IPS-NIHi11 (cell line): ENCODE measurements at regions not wholly inside any gene's neighbourhood (a gene's known extent, or its start where the extent isn't known, plus 50 kb on each side); places are given as distances from the start of the nearest gene placed in this dataset.
"Not testable (repeated sequence)": the region's sequence is repeated elsewhere in the genome, so short reads cannot be mapped to it uniquely, and the experiment has no call there.

Experiments used
- DNase-seq: peaks from one replicate; pipeline ENCODE4 v3.0.0; 2012; ENCODE audit warnings: mixed read lengths, low spot score

DNA sequence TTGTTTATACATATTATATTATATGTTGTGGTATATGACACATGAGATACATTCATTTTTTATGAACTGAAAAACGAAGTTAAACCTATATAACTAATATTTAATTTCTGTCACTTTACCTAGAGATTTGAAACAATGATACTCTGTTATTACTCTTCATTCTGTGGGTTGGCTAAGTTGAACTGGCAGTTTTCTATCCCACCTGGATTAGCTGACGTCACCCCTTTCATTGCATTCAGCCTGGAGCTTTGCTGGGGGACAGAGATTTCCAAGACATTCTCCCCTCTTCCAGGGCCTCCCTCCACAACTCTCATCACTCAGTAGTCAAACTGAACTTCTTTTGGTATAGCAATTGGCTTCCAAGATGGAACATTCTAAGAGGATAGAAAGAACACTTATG is 309.2 kb upstream of the SATB1 start:
- DNase-seq = no peak

- DNase-seq = no peak
Measured at GRCh38 chr3:18732474-18732873, 307.3 kb upstream of the SATB1 start.

DNA sequence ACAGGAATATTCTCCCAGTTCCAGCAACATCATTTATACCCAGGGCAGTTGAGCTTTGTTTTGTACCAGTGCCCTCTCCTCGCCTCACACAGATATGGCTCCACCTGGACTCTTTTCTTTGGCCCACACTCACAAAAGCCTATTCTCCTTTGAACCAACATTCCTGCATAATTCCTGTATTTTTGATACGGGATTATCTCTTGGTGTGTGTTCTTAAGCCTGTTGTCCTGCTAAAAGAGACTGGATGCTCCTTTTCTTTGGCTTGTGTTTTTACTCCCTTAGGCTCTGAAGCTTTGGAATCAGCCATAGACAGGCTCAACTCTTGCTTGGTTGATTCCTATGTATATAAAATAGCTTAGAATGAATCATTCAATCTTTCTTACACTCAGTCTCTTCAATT is 305.4 kb upstream of the SATB1 start:
- DNase-seq = no peak

- DNase-seq = no peak
Measured at GRCh38 chr3:18729671-18730070, 304.5 kb upstream of the SATB1 start.

DNA sequence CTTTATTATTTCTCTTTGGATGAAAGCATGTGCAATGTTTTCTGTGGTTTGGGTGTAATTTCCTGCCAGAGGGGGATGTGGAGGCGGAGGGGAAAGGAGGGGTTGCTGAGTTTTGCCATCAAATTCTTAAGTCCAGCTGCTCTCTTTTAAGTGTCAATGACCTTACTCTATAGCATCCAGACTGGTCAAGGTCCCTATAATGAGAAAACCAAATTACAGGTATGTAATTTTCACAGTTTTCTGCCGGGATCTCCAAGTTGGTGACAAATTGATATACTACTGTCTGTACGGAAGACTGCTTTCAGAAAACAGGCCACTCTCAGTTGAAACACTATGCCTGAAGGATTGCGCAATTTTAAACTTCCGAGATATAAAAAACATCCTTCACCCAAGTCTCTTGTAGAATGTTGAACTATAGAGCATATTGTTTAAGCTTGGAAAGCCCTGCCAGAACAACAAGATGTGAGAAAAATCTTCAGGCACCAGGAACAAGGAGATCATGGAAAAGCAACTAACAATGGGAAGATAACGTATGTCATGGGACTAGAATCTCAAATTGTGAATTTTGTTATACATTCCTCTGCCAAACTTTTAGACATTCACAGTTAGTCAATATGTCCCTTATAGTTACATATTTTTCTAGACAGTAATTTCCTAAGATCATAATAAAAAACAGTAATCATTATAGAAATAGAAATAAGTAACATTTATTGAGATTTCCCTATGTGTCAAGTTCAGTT is 300.7 kb upstream of the SATB1 start:
- DNase-seq = no peak

GRCh38 chr3:18724456-18724855 is 299.3 kb upstream of the SATB1 start:
- DNase-seq = no peak

DNA sequence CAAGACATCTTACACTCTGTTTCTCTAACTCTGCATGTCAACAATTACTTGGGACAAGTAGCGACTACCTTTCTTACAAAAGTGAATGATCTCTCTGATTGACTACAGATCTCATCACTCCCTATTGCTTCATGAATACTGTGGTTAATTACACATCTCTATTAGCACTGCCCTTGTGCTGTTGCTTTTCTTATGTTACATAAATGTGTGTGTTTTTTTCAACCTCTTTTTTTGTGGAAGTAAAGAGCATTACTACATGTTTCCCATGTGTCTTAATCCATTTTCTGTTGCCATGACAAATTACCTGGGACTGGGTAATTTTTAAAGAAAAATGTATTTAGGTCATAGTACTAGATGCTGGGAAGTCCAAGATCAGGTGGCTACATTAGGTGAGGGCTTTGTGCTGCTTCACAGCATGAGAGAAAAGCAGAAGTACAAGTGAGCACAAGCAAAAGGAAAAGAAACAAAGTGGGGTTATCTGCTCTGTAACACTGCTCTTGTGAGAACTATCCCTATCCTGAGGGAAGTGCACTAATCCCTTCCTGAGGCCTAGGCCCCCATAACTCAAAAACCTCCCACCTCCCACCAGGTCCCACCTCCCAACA is 298.2 kb upstream of the SATB1 start:
- DNase-seq = no peak

DNA sequence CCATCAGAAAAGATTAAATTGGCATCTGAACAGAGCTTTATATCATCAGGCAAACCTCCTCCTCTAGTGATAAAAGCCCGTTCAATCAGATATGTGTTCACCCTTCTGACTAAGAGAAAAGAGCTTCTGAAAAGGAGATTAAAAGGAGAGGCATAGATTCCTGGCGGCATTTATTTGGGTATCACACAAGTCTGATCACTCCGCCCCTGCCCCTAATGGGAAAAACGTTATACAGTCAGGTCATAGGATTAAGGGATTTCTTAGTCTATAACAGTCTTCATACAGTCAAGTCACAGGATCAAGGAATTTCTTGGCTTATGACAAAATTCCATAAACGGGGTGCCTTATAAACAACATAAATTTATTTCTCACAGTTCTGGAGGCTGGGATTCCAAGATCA is 295.4 kb upstream of the SATB1 start:
- no peak for DNase-seq

DNA sequence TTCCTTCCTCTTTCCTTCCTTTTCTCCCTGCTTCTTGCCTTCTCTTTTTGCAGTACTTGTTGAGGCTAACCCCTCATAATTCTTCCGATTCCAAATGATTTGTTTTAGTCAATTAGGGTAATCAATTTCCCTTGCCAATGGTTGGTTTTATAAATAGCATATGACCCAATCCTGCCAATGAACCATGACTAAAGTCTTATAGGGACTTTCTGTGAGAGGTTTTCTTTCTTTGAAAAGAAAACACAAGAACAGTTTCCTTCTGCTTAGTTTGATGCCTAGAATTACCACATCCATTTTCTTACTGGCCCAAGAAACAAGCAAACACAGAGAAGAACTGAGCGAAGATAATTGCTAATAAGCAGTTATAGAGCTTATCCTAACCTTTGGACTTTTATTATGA is 292.5 kb upstream of the SATB1 start:
- no peak for DNase-seq

DNA sequence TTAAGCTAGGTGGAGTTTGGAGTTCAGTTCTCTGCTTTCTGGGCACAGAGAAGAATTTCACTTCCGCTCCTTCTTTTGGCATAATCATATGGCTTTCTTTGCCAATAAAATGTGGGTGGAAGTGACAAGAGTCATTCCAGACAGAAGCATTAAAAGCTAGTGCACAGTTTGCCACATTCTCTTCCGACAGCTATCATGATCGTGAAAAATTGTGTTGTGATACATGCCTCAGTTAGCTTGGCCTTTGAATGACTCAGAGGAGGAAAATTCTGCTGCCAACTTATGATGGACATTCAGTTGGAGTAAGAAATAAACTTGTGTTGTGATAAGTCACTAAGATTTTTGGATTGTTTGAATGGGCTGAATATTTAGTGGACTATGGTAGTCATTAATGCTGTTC is 291.7 kb upstream of the SATB1 start:
- DNase-seq = no peak

- no peak for DNase-seq
Measured at GRCh38 chr3:18716101-18716500, 291.0 kb upstream of the SATB1 start.

DNA sequence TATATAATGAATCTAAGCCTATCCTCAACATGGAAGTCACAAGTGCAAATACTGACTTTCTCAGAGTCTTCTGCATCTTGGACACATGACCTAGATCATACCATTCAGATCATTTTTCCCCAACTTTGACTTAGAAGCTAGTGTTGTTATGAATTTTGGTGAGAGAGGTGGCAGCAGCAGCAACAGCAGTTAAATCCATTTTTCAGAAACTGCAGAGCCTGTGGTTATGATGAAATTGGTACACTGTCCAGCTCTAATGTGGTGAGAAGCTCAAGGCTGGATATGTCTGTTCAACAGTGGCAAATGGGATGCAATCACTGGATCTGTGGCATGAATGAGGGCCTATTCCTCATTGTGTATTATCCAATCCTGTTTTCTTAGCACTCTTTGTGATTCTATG is 290.1 kb upstream of the SATB1 start:
- no peak for DNase-seq

GRCh38 chr3:18713577-18713951 is 288.4 kb upstream of the SATB1 start:
- no peak for DNase-seq

- DNase-seq = no peak
Measured at GRCh38 chr3:18712713-18713576, 287.8 kb upstream of the SATB1 start.

GRCh38 chr3:18704326-18704725 is 279.2 kb upstream of the SATB1 start:
- DNase-seq = no peak

DNA sequence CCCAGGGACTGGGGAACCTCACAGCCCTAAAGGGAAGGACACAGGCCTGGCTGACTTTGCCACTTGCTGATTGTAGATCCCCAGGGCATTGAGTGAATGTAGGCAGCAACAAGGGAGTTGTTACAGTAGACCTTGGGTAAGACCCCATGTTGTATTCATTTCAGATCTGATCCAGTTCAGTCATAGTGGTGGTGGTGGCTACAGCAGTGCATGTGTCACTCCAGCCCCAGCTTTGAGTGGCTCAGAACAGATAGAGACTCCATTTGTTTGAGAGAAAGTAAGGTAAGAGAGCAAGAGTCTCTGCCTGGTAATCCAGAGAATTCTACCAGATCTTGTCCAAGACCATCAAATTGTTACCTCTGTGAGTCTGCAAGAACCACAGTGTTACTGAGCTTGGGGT is 278.7 kb upstream of the SATB1 start:
- DNase-seq = no peak

- DNase-seq = not testable (repeated sequence)
Measured at GRCh38 chr3:18693588-18694329, 268.6 kb upstream of the SATB1 start.

DNA sequence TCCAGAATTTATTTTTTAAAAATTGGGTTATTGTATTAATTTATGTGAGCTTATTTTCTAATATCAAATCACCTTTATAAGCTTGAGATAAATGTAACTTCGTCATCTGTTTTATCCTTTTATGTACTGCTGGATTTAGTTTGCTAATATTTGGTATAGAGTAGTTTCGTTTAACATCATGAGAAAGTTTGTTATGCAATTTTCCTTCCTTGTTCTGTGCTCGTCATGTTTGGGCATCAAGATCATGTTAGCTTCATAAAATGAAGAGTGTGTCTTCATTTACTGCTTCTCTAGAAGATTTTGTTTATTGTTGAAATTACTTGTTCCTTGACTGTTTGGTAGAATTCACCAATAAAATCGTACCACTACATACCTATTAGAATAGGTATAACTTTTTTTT is 262.1 kb upstream of the SATB1 start:
- DNase-seq = no peak

DNA sequence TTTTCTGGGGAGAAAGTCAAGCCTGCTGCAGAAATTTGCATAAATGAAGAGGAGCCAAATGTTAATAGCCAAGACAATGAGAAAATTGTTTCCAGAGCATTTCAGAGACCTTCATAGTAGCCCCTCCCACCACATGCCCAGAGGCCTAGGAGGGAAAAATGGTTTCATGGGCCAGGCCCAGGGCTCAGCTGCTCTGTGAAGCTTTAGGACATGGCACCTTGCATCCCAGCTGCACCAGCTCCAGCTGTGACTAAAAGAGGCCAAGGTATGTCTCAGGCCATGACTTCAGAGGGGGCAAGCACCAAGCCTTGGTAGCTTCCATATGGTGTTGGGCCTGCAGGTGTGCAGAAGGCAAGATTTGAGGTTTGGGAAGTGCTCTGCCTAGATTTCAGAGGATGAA is 258.8 kb upstream of the SATB1 start:
- no peak for DNase-seq

GRCh38 chr3:18681818-18682345 is 256.7 kb upstream of the SATB1 start:
- no peak for DNase-seq

GRCh38 chr3:18680758-18681157 is 255.6 kb upstream of the SATB1 start:
- DNase-seq = no peak

DNA sequence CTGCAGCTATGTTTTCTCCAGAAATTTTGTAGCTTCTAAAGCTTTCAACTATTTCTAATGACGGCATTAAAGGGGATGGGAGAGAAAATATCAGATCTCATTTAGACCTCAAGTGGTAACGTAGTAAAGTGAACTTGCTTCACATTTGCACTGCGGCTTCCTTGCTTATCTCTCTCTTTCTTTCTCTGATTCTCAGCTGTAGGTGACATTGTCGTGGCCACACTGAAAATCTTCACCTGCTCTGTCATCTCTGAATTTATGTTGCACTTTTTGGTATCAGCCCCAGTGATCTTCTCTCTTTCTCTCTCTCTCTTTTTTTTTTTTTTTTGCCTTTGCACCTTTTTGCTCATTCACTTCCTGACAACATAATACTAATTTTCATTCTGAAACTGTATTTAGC is 254.1 kb upstream of the SATB1 start:
- DNase-seq = no peak
